Ishikawa (cell line): ENCODE measurements at regions not wholly inside any gene's neighbourhood (a gene's known extent, or its start where the extent isn't known, plus 50 kb on each side); places are given as distances from the start of the nearest gene placed in this dataset.
"Not testable (repeated sequence)": the region's sequence is repeated elsewhere in the genome, so short reads cannot be mapped to it uniquely, and the experiment has no call there.

ENCODE experiments used
- CEBPB ChIP-seq: IDR thresholded peaks from 2 replicates; pipeline ENCODE4 v1.6.1; 2012
- CREB1 ChIP-seq: IDR thresholded peaks from 2 replicates; pipeline ENCODE4 v1.6.1; 2012; ENCODE audit warnings: low read depth
- MAX ChIP-seq: IDR thresholded peaks from 2 replicates; pipeline ENCODE4 v1.6.1; 2012
- TF ChIP-seq, protein P1 (sequence below): IDR thresholded peaks from 2 replicates; pipeline ENCODE4 v1.6.1; 2012; ENCODE audit warnings: low read depth, mild to moderate bottlenecking
- TF ChIP-seq, protein P2 (sequence below): IDR thresholded peaks from 2 replicates; pipeline ENCODE4 v1.6.1; 2012

GRCh38 chr4:132227857-132228165 is 921.3 kb upstream of the PCDH10 start:
- TF ChIP-seq, protein P1, sequence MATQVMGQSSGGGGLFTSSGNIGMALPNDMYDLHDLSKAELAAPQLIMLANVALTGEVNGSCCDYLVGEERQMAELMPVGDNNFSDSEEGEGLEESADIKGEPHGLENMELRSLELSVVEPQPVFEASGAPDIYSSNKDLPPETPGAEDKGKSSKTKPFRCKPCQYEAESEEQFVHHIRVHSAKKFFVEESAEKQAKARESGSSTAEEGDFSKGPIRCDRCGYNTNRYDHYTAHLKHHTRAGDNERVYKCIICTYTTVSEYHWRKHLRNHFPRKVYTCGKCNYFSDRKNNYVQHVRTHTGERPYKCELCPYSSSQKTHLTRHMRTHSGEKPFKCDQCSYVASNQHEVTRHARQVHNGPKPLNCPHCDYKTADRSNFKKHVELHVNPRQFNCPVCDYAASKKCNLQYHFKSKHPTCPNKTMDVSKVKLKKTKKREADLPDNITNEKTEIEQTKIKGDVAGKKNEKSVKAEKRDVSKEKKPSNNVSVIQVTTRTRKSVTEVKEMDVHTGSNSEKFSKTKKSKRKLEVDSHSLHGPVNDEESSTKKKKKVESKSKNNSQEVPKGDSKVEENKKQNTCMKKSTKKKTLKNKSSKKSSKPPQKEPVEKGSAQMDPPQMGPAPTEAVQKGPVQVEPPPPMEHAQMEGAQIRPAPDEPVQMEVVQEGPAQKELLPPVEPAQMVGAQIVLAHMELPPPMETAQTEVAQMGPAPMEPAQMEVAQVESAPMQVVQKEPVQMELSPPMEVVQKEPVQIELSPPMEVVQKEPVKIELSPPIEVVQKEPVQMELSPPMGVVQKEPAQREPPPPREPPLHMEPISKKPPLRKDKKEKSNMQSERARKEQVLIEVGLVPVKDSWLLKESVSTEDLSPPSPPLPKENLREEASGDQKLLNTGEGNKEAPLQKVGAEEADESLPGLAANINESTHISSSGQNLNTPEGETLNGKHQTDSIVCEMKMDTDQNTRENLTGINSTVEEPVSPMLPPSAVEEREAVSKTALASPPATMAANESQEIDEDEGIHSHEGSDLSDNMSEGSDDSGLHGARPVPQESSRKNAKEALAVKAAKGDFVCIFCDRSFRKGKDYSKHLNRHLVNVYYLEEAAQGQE: not testable (repeated sequence)
- TF ChIP-seq, protein P2, sequence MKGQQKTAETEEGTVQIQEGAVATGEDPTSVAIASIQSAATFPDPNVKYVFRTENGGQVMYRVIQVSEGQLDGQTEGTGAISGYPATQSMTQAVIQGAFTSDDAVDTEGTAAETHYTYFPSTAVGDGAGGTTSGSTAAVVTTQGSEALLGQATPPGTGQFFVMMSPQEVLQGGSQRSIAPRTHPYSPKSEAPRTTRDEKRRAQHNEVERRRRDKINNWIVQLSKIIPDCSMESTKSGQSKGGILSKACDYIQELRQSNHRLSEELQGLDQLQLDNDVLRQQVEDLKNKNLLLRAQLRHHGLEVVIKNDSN: not testable (repeated sequence)
- not testable (repeated sequence) for TF ChIP-seq CEBPB, CREB1, MAX
